ENCODE measurements at regions not wholly inside any gene's neighbourhood (a gene's known extent, or its start where the extent isn't known, plus 50 kb on each side); places are given as distances from the start of the nearest gene placed in this dataset.

GRCh38 chr2:58739033-58739432 lies 497.9 kb upstream of the FANCL start:
- no peak overlapping the region for H3K27ac ChIP-seq (ENCODE audit: low read length)
- H3K9me3 ChIP-seq (ENCODE audit: insufficient read depth, low read length): no peaks in the 10 kb centered on the region
- no peaks in the 10 kb centered on the region for H3K4me1 ChIP-seq (ENCODE audit: low read length)
- no peaks in the 10 kb centered on the region for H3K27me3 ChIP-seq (ENCODE audit: low read depth, low read length)
- no peak overlapping the region for H2AFZ ChIP-seq (ENCODE audit: low read depth, low read length)
- H3K36me3 ChIP-seq (replicated peaks; ENCODE audit: low read depth, low read length): no peaks in the 10 kb centered on the region
- H3K79me2 ChIP-seq (ENCODE audit: low read length): no peaks in the 10 kb centered on the region
- H3K4me2 ChIP-seq (ENCODE audit: low read length): no peak overlapping the region
- no peaks in the 10 kb centered on the region for H4K20me1 ChIP-seq (ENCODE audit: insufficient read depth, low read length)
- no peak overlapping the region for H3K9ac ChIP-seq (ENCODE audit: low read length)
- TF ChIP-seq EZH2phosphoT487 (IDR thresholded peaks at IDR 0.05; ENCODE audit: low read depth): no peak
- TF ChIP-seq CTCF (IDR thresholded peaks at IDR 0.05; ENCODE audit: low read depth, low read length): no peak
- H3K4me3 ChIP-seq (ENCODE audit: low read length): no peak overlapping the region

- H3K79me2 ChIP-seq (ENCODE audit: low read length): no peaks in the 10 kb centered on the region
- TF ChIP-seq CTCF (IDR thresholded peaks at IDR 0.05; ENCODE audit: low read depth, low read length): no peak
- TF ChIP-seq EZH2phosphoT487 (IDR thresholded peaks at IDR 0.05; ENCODE audit: low read depth): no peak
- no peak overlapping the region for H3K4me3 ChIP-seq (ENCODE audit: low read length)
- no peak overlapping the region for H2AFZ ChIP-seq (ENCODE audit: low read depth, low read length)
- no peaks in the 10 kb centered on the region for H3K36me3 ChIP-seq (replicated peaks; ENCODE audit: low read depth, low read length)
- H3K9me3 ChIP-seq (ENCODE audit: insufficient read depth, low read length): no peaks in the 10 kb centered on the region
- no peaks in the 10 kb centered on the region for H3K27me3 ChIP-seq (ENCODE audit: low read depth, low read length)
- peaks cover 9% of the 10 kb centered on the region for H3K4me1 ChIP-seq (ENCODE audit: low read length)
- H3K4me2 ChIP-seq (ENCODE audit: low read length): no peak overlapping the region
- H3K27ac ChIP-seq (ENCODE audit: low read length): no peak overlapping the region
- H3K9ac ChIP-seq (ENCODE audit: low read length): no peak overlapping the region
- no peaks in the 10 kb centered on the region for H4K20me1 ChIP-seq (ENCODE audit: insufficient read depth, low read length)
Observed at GRCh38 chr2:58734365-58734764, 493.2 kb upstream of the FANCL start.

- TF ChIP-seq EZH2phosphoT487 (IDR thresholded peaks at IDR 0.05; ENCODE audit: low read depth) (no peak), CTCF (IDR thresholded peaks at IDR 0.05; ENCODE audit: low read depth, low read length) (no peak)
- Histone ChIP-seq H3K4me3 (ENCODE audit: low read length) (no peak overlapping the region), H3K27me3 (ENCODE audit: low read depth, low read length) (no peaks in the 10 kb centered on the region), H2AFZ (ENCODE audit: low read depth, low read length) (no peak overlapping the region), H3K9ac (ENCODE audit: low read length) (no peak overlapping the region), H3K36me3 (replicated peaks; ENCODE audit: low read depth, low read length) (no peaks in the 10 kb centered on the region), H4K20me1 (ENCODE audit: insufficient read depth, low read length) (no peaks in the 10 kb centered on the region), H3K4me1 (ENCODE audit: low read length) (peaks cover 9% of the 10 kb centered on the region), H3K27ac (ENCODE audit: low read length) (no peak overlapping the region), H3K4me2 (ENCODE audit: low read length) (no peak overlapping the region), H3K9me3 (ENCODE audit: insufficient read depth, low read length) (no peaks in the 10 kb centered on the region), H3K79me2 (ENCODE audit: low read length) (no peaks in the 10 kb centered on the region)
Observed at GRCh38 chr2:58732999-58733398, 491.9 kb upstream of the FANCL start.

- H3K9me3 ChIP-seq (ENCODE audit: insufficient read depth, low read length): no peaks in the 10 kb centered on the region
- H3K27me3 ChIP-seq (ENCODE audit: low read depth, low read length): no peaks in the 10 kb centered on the region
- H2AFZ ChIP-seq (ENCODE audit: low read depth, low read length): no peak overlapping the region
- no peak overlapping the region for H3K9ac ChIP-seq (ENCODE audit: low read length)
- TF ChIP-seq EZH2phosphoT487 (IDR thresholded peaks at IDR 0.05; ENCODE audit: low read depth): no peak
- TF ChIP-seq CTCF (IDR thresholded peaks at IDR 0.05; ENCODE audit: low read depth, low read length): no peak
- H3K4me2 ChIP-seq (ENCODE audit: low read length): peak overlapping the region; percentile 40
- H3K36me3 ChIP-seq (replicated peaks; ENCODE audit: low read depth, low read length): no peaks in the 10 kb centered on the region
- no peaks in the 10 kb centered on the region for H4K20me1 ChIP-seq (ENCODE audit: insufficient read depth, low read length)
- peaks cover 9% of the 10 kb centered on the region for H3K4me1 ChIP-seq (ENCODE audit: low read length)
- H3K27ac ChIP-seq (ENCODE audit: low read length): no peak overlapping the region
- no peaks in the 10 kb centered on the region for H3K79me2 ChIP-seq (ENCODE audit: low read length)
- H3K4me3 ChIP-seq (ENCODE audit: low read length): peak overlapping the region; percentile 25
Observed at GRCh38 chr2:58731488-58731869, 490.4 kb upstream of the FANCL start.

All from OCI-LY3 (cell line).